HCT116 (cell line): ENCODE measurements at regions not wholly inside any gene's neighbourhood (a gene's known extent, or its start where the extent isn't known, plus 50 kb on each side); places are given as distances from the start of the nearest gene placed in this dataset.

Source experiments
- ATAC-seq: fragments of 200-7000 bp; cut with Tn5 transposase; 2 replicates; pipeline ENCODE4 v1.9.1; 2020; ENCODE audit warnings: mild to moderate bottlenecking, moderate library complexity
- BruUV-seq: library from RNA; stranded (reverse); fragments of 400-500 nt; replicated peaks from 2 replicates; lab custom pipeline; 2021; lab: Mats Ljungman, UMichigan
- CTCF ChIA-PET: fragments of 300-600 bp; sonication (Branson Sonifier 250); formaldehyde crosslinking; loops from one replicate; lab custom pipeline; 2021; ENCODE audit warnings: antibody characterized with exemption; lab: Charles Lee
- POLR2A ChIA-PET: fragments of 300-600, 350-600 bp; sonication (Branson Sonifier 250); formaldehyde crosslinking; loops from one replicate; lab custom pipeline; 2021; ENCODE audit warnings: antibody characterized with exemption; lab: Charles Lee
- RAD21 ChIA-PET, 2 experiments: fragments of 300-600 bp; sonication (Branson Sonifier 250); formaldehyde crosslinking; loops; one replicate each; lab custom pipeline; 2023; ENCODE audit warnings: low total read pairs in 2 of 2; ENCODE audit not compliant: uncharacterized antibody in 2 of 2, unreplicated experiment in 2 of 2, low non-redundant PET in 1 of 2; lab: Charles Lee
- DNase-seq: peaks from one replicate; pipeline ENCODE4 v3.0.0-alpha.2; 2010; ENCODE audit warnings: low read depth, low spot score
- H2AFZ ChIP-seq: fragments of 200-600 bp; shearing (Covaris generic), sonication (generic); 2 replicates; pipeline ENCODE4 v1.6.1; 2017; ENCODE audit warnings: low read depth, mixed run types, mixed read lengths, antibody characterized with exemption, low read length; ENCODE audit not compliant: poor library complexity, severe bottlenecking
- H3K27ac ChIP-seq: 2 replicates; pipeline ENCODE4 v1.5.1; 2012; ENCODE audit warnings: low read depth, low read length
- H3K27me3 ChIP-seq: fragments of 200-600 bp; sonication (generic); 2 replicates; pipeline ENCODE4 v1.6.1; 2016; ENCODE audit warnings: mixed run types, low read length, mixed read lengths; ENCODE audit not compliant: insufficient read depth
- H3K36me3 ChIP-seq, 2 experiments: fragments of 200-500 bp in 1 of 2; fragments of 200-600 bp in 1 of 2; sonication (Bioruptor generic) in 1 of 2; sonication (generic) in 1 of 2; 2 replicates each; pipeline versions ENCODE4 v1.5.1 to v1.6.1; 2014 to 2016; ENCODE audit warnings: low read length in 2 of 2, inconsistent platforms in 1 of 2, mixed read lengths in 1 of 2, mixed run types in 1 of 2; ENCODE audit not compliant: insufficient read depth in 2 of 2, control insufficient read depth in 1 of 2
- H3K4me1 ChIP-seq, 2 experiments: fragments of 200-600 bp in 1 of 2; sonication (generic) in 1 of 2; 2 replicates each; pipeline versions ENCODE4 v1.5.1 to v1.6.1; 2012 to 2017; ENCODE audit warnings: low read length in 2 of 2, inconsistent platforms in 1 of 2, mild to moderate bottlenecking in 1 of 2, mixed read lengths in 1 of 2, mixed run types in 1 of 2, moderate library complexity in 1 of 2; ENCODE audit not compliant: insufficient read depth in 2 of 2, control insufficient read depth in 1 of 2
- H3K4me2 ChIP-seq: fragments of 200-600 bp; sonication (generic); 2 replicates; pipeline ENCODE4 v1.6.1; 2017; ENCODE audit warnings: mixed run types, low read length, mixed read lengths
- H3K4me3 ChIP-seq, 2 experiments: fragments of 200-600 bp in 1 of 2; sonication (generic) in 1 of 2; replicated peaks in 1 of 2; 2 replicates each; pipeline ENCODE4 v1.5.1; 2011 to 2016; ENCODE audit warnings: low read length in 2 of 2, control low read depth in 1 of 2, low read depth in 1 of 2, mild to moderate bottlenecking in 1 of 2, mixed read lengths in 1 of 2, mixed run types in 1 of 2
- H3K79me2 ChIP-seq: fragments of 200-600 bp; sonication (generic); 2 replicates; pipeline ENCODE4 v1.6.1; 2017; ENCODE audit warnings: mild to moderate bottlenecking, mixed run types, low read length, moderate library complexity, mixed read lengths; ENCODE audit not compliant: insufficient read depth
- H3K9ac ChIP-seq: fragments of 200-600 bp; sonication (generic); 2 replicates; pipeline ENCODE4 v1.6.1; 2016; ENCODE audit warnings: low read length, mixed read lengths
- H3K9me2 ChIP-seq: fragments of 200-600 bp; sonication (generic), shearing (Covaris generic); 2 replicates; pipeline ENCODE4 v1.6.1; 2017; ENCODE audit warnings: mixed run types, mild to moderate bottlenecking, moderate library complexity; ENCODE audit not compliant: insufficient read depth
- H3K9me3 ChIP-seq, 2 experiments: fragments of 200-500 bp in 1 of 2; fragments of 200-600 bp in 1 of 2; sonication (Bioruptor generic) in 1 of 2; sonication (generic) in 1 of 2; 2 replicates each; pipeline ENCODE4 v1.6.1; 2014 to 2017; ENCODE audit warnings: low read length in 2 of 2, mixed read lengths in 2 of 2, inconsistent platforms in 1 of 2, low read depth in 1 of 2, mild to moderate bottlenecking in 1 of 2, mixed run types in 1 of 2, moderate library complexity in 1 of 2; ENCODE audit not compliant: control insufficient read depth in 1 of 2, insufficient read depth in 1 of 2
- H4K20me1 ChIP-seq: fragments of 200-600 bp; sonication (generic), shearing (Covaris generic); 2 replicates; pipeline ENCODE4 v1.6.1; 2017; ENCODE audit warnings: mixed run types, mild to moderate bottlenecking, moderate library complexity; ENCODE audit not compliant: insufficient read depth
- ATF3 ChIP-seq: IDR thresholded peaks from 2 replicates; pipeline ENCODE4 v1.6.1; 2012
- CBX3 ChIP-seq: IDR thresholded peaks from 2 replicates; pipeline ENCODE4 v1.6.1; 2012; ENCODE audit warnings: low read depth
- CEBPB ChIP-seq: IDR thresholded peaks from 2 replicates; pipeline ENCODE4 v1.6.1; 2012; ENCODE audit warnings: low read depth
- EGR1 ChIP-seq: IDR thresholded peaks from 2 replicates; pipeline ENCODE4 v1.6.1; 2012; ENCODE audit warnings: low read depth
- ELF1 ChIP-seq: IDR thresholded peaks from 2 replicates; pipeline ENCODE4 v1.6.1; 2012; ENCODE audit warnings: low read depth, borderline replicate concordance
- EZH2 ChIP-seq: fragments of 200-600 bp; sonication (generic); IDR thresholded peaks from 2 replicates; pipeline ENCODE4 v1.6.1; 2017; ENCODE audit warnings: antibody characterized with exemption, mixed run types
- EZH2phosphoT487 ChIP-seq: fragments of 200-600 bp; IDR thresholded peaks from 2 replicates; pipeline ENCODE4 v1.6.1; 2018; ENCODE audit warnings: antibody characterized with exemption, borderline replicate concordance
- FOSL1 ChIP-seq: IDR thresholded peaks from 2 replicates; pipeline ENCODE4 v1.6.1; 2012; ENCODE audit warnings: low read depth
- JUND ChIP-seq: IDR thresholded peaks from 2 replicates; pipeline ENCODE4 v1.6.1; 2012
- MAX ChIP-seq: IDR thresholded peaks from 2 replicates; pipeline ENCODE4 v1.6.1; 2012
- POLR2AphosphoS5 ChIP-seq: IDR thresholded peaks from 2 replicates; pipeline ENCODE4 v1.6.1; 2011; ENCODE audit warnings: mild to moderate bottlenecking, low read depth, low read length, moderate library complexity
- RAD21 ChIP-seq: IDR thresholded peaks from 2 replicates; pipeline ENCODE4 v1.6.1; 2012; ENCODE audit warnings: low read depth, mild to moderate bottlenecking
- SRF ChIP-seq: IDR thresholded peaks from 2 replicates; pipeline ENCODE4 v1.6.1; 2012; ENCODE audit warnings: low read depth
- TCF7L2 ChIP-seq: IDR thresholded peaks from 2 replicates; pipeline ENCODE4 v1.7.0; 2011; ENCODE audit warnings: borderline replicate concordance, inconsistent platforms; ENCODE audit not compliant: insufficient read depth, insufficient read length; ENCODE audit errors: extremely low read depth
- YY1 ChIP-seq: IDR thresholded peaks from 2 replicates; pipeline ENCODE4 v1.6.1; 2011; ENCODE audit warnings: low read length, low read depth, moderate library complexity, mild to moderate bottlenecking; ENCODE audit not compliant: insufficient replicate concordance; ENCODE audit errors: extremely low read depth
- ZNF274 ChIP-seq: fragments of 200-500 bp; sonication (Bioruptor generic); IDR thresholded peaks from 2 replicates; pipeline ENCODE4 v1.6.1; 2014; ENCODE audit warnings: mild to moderate bottlenecking, low read depth, low read length, inconsistent platforms
- intact Hi-C: fragments of 100-400 bp; cut with micrococcal nuclease; formaldehyde crosslinking; loops from 2 replicates; pipeline ENCODE4 v1.10.0; 2022
- TF ChIP-seq, protein P1 (sequence below): IDR thresholded peaks from 2 replicates; pipeline ENCODE4 v1.6.1; 2012; ENCODE audit warnings: low read depth

GRCh38 chr4:14449308-14449707, 553.0 kb upstream of the CPEB2 start:
- Histone ChIP-seq H2AFZ (no peak overlapping the region), H3K9me2 (no peaks in the 10 kb centered on the region), H3K36me3 (no peaks in the 10 kb centered on the region), H3K79me2 (no peaks in the 10 kb centered on the region), H3K27me3 (no peaks in the 10 kb centered on the region), H3K9ac (no peak overlapping the region), H4K20me1 (no peaks in the 10 kb centered on the region), H3K4me3 (no peak overlapping the region), H3K4me1 (no peaks in the 10 kb centered on the region), H3K4me2 (no peak overlapping the region), H3K27ac (no peak overlapping the region), H3K9me3 (peaks cover 7 to 17% of the 10 kb centered on the region in 2 experiments; a peak in 2 of 4 replicates)
- RAD21 ChIA-PET: no interaction called here
- TF ChIP-seq SRF: no peak
- no peak for TF ChIP-seq ZNF274
- TF ChIP-seq JUND: no peak
- no peak for TF ChIP-seq EZH2
- no peak for TF ChIP-seq YY1
- TF ChIP-seq MAX: no peak
- TF ChIP-seq TCF7L2: no peak
- no peak for TF ChIP-seq CEBPB
- TF ChIP-seq, protein P1, sequence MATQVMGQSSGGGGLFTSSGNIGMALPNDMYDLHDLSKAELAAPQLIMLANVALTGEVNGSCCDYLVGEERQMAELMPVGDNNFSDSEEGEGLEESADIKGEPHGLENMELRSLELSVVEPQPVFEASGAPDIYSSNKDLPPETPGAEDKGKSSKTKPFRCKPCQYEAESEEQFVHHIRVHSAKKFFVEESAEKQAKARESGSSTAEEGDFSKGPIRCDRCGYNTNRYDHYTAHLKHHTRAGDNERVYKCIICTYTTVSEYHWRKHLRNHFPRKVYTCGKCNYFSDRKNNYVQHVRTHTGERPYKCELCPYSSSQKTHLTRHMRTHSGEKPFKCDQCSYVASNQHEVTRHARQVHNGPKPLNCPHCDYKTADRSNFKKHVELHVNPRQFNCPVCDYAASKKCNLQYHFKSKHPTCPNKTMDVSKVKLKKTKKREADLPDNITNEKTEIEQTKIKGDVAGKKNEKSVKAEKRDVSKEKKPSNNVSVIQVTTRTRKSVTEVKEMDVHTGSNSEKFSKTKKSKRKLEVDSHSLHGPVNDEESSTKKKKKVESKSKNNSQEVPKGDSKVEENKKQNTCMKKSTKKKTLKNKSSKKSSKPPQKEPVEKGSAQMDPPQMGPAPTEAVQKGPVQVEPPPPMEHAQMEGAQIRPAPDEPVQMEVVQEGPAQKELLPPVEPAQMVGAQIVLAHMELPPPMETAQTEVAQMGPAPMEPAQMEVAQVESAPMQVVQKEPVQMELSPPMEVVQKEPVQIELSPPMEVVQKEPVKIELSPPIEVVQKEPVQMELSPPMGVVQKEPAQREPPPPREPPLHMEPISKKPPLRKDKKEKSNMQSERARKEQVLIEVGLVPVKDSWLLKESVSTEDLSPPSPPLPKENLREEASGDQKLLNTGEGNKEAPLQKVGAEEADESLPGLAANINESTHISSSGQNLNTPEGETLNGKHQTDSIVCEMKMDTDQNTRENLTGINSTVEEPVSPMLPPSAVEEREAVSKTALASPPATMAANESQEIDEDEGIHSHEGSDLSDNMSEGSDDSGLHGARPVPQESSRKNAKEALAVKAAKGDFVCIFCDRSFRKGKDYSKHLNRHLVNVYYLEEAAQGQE: no peak
- no peak for TF ChIP-seq FOSL1
- no peak for TF ChIP-seq ATF3
- no peak for TF ChIP-seq POLR2AphosphoS5
- no peak for TF ChIP-seq RAD21
- TF ChIP-seq CBX3: no peak
- TF ChIP-seq ELF1: no peak
- TF ChIP-seq EGR1: no peak
- TF ChIP-seq EZH2phosphoT487: no peak
- intact Hi-C loops: no loop called here
- CTCF ChIA-PET: no interaction called here
- BruUV-seq: no TSS peak
- no peak for DNase-seq
- POLR2A ChIA-PET: no interaction called here
- ATAC-seq: no peak
